ENCODE measurements at regions not wholly inside any gene's neighbourhood (a gene's known extent, or its start where the extent isn't known, plus 50 kb on each side); places are given as distances from the start of the nearest gene placed in this dataset.

DNA sequence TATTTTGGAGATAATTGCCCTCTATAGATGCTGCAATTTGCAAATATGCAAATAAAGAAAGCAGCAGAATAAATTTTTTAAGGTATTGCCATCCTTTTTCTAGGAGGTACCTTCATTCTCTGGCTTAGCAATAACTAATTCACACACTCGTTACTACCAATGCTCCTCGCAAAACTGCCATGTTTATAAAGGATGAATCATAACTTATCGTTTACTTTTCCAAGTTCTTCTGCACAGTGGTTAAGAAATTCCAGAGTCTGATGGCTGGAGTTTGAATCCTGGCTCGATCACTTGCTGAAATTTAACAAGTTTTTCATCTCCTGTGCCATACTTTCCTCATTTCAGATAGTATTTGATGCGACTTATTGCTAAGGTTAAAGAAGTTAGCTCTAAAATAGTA is 708.6 kb upstream of the KLHL1 start:
- H3K9me3 ChIP-seq, result no peaks in the 10 kb centered on the region
- ChIA-PET POLR2A (no interaction called here), CTCF (no interaction called here)
- no peaks in the 10 kb centered on the region for H3K79me2 ChIP-seq (ENCODE audit: insufficient read depth)
- H3K4me1 ChIP-seq (ENCODE audit: control insufficient read depth in 1 of 2, insufficient read depth in 2 of 2, low read depth in 1 of 2, low read length in 1 of 2), result no peaks in the 10 kb centered on the region
- no peaks in the 10 kb centered on the region for H4K20me1 ChIP-seq (ENCODE audit: insufficient read depth)
- H2AFZ ChIP-seq (ENCODE audit: low read depth), result no peak overlapping the region
- no peaks in the 10 kb centered on the region for H3K27me3 ChIP-seq (ENCODE audit: insufficient read depth)
- WGBS (ENCODE audit: low lambda C conversion rate), result 69% methylated on average over 5 of the region's 5 CpGs
- H3K27ac ChIP-seq (ENCODE audit: low read depth in 2 of 2, low read length in 1 of 2), result peak overlapping the region in 1 of 2 experiments; percentile 38; a peak in 2 of 4 replicates
- H3K36me3 ChIP-seq (replicated peaks in 1 of 2; ENCODE audit: control insufficient read depth in 1 of 2, insufficient read depth in 2 of 2, low read length in 1 of 2), result no peaks in the 10 kb centered on the region
- H3K9ac ChIP-seq, result no peak overlapping the region
- H3F3A ChIP-seq (replicated peaks; ENCODE audit: insufficient read depth), result peaks cover 12% of the 10 kb centered on the region
- TF ChIP-seq EP300 (IDR thresholded peaks at IDR 0.05; ENCODE audit: borderline replicate concordance in 1 of 2, low read depth in 1 of 2, low read length in 1 of 2) (no peak), GATA2 (CRISPR knock-in tag; IDR thresholded peaks at IDR 0.05) (no peak), TEAD4 (IDR thresholded peaks at IDR 0.05; ENCODE audit: borderline replicate concordance, insufficient read depth) (no peak), YY1 (IDR thresholded peaks at IDR 0.05; ENCODE audit: low read depth) (no peak), CHD2 (IDR thresholded peaks at IDR 0.05; ENCODE audit: low read length, partially characterized antibody) (no peak), NFIC (IDR thresholded peaks at IDR 0.05; ENCODE audit: borderline replicate concordance) (no peak), FOXJ3 (CRISPR knock-in tag; IDR thresholded peaks at IDR 0.05) (no peak), POLR2AphosphoS5 (IDR thresholded peaks at IDR 0.05; ENCODE audit: low read depth, low read length) (no peak), SMC3 (IDR thresholded peaks at IDR 0.05; ENCODE audit: low read depth, low read length) (no peak)
- TF ChIP-seq, protein P1, sequence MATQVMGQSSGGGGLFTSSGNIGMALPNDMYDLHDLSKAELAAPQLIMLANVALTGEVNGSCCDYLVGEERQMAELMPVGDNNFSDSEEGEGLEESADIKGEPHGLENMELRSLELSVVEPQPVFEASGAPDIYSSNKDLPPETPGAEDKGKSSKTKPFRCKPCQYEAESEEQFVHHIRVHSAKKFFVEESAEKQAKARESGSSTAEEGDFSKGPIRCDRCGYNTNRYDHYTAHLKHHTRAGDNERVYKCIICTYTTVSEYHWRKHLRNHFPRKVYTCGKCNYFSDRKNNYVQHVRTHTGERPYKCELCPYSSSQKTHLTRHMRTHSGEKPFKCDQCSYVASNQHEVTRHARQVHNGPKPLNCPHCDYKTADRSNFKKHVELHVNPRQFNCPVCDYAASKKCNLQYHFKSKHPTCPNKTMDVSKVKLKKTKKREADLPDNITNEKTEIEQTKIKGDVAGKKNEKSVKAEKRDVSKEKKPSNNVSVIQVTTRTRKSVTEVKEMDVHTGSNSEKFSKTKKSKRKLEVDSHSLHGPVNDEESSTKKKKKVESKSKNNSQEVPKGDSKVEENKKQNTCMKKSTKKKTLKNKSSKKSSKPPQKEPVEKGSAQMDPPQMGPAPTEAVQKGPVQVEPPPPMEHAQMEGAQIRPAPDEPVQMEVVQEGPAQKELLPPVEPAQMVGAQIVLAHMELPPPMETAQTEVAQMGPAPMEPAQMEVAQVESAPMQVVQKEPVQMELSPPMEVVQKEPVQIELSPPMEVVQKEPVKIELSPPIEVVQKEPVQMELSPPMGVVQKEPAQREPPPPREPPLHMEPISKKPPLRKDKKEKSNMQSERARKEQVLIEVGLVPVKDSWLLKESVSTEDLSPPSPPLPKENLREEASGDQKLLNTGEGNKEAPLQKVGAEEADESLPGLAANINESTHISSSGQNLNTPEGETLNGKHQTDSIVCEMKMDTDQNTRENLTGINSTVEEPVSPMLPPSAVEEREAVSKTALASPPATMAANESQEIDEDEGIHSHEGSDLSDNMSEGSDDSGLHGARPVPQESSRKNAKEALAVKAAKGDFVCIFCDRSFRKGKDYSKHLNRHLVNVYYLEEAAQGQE (IDR thresholded peaks at IDR 0.05; ENCODE audit: low read depth, low read length), result no peak
- TF ChIP-seq, protein P2, sequence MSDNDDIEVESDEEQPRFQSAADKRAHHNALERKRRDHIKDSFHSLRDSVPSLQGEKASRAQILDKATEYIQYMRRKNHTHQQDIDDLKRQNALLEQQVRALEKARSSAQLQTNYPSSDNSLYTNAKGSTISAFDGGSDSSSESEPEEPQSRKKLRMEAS (IDR thresholded peaks at IDR 0.05; ENCODE audit: low read depth), result no peak
- TF ChIP-seq, protein P3, sequence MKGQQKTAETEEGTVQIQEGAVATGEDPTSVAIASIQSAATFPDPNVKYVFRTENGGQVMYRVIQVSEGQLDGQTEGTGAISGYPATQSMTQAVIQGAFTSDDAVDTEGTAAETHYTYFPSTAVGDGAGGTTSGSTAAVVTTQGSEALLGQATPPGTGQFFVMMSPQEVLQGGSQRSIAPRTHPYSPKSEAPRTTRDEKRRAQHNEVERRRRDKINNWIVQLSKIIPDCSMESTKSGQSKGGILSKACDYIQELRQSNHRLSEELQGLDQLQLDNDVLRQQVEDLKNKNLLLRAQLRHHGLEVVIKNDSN (IDR thresholded peaks at IDR 0.05; ENCODE audit: borderline replicate concordance, low read depth), result no peak
- TF ChIP-seq, protein P4, sequence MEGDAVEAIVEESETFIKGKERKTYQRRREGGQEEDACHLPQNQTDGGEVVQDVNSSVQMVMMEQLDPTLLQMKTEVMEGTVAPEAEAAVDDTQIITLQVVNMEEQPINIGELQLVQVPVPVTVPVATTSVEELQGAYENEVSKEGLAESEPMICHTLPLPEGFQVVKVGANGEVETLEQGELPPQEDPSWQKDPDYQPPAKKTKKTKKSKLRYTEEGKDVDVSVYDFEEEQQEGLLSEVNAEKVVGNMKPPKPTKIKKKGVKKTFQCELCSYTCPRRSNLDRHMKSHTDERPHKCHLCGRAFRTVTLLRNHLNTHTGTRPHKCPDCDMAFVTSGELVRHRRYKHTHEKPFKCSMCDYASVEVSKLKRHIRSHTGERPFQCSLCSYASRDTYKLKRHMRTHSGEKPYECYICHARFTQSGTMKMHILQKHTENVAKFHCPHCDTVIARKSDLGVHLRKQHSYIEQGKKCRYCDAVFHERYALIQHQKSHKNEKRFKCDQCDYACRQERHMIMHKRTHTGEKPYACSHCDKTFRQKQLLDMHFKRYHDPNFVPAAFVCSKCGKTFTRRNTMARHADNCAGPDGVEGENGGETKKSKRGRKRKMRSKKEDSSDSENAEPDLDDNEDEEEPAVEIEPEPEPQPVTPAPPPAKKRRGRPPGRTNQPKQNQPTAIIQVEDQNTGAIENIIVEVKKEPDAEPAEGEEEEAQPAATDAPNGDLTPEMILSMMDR (IDR thresholded peaks at IDR 0.05), result no peak
- H3K9me2 ChIP-seq, result no peaks in the 10 kb centered on the region
- no peak overlapping the region for H3K4me3 ChIP-seq (ENCODE audit: low read depth in 2 of 2, low read length in 1 of 2)
- H3K4me2 ChIP-seq, result no peak overlapping the region
- no peak for DNase-seq
